ENCODE measurements at regions not wholly inside any gene's neighbourhood (a gene's known extent, or its start where the extent isn't known, plus 50 kb on each side); places are given as distances from the start of the nearest gene placed in this dataset.

GRCh38 chr7:109331423-109331822, 761.7 kb downstream of the DNAJB9 start:
- DNase-seq (ENCODE audit: low read depth): no peak
- no peak overlapping the region for H3K4me3 ChIP-seq (ENCODE audit: low read length)
- TF ChIP-seq CTCF (conservative IDR thresholded peaks at IDR 0.05; ENCODE audit: low read depth, low read length): no peak

- DNase-seq (ENCODE audit: low read depth): no peak
- H3K4me3 ChIP-seq (ENCODE audit: low read length): no peak overlapping the region
- TF ChIP-seq CTCF (conservative IDR thresholded peaks at IDR 0.05; ENCODE audit: low read depth, low read length): no peak
Observed at GRCh38 chr7:109335951-109336350, 766.3 kb downstream of the DNAJB9 start.

- no peak for DNase-seq (ENCODE audit: low read depth)
- TF ChIP-seq CTCF (conservative IDR thresholded peaks at IDR 0.05; ENCODE audit: low read depth, low read length): no peak
- no peak overlapping the region for H3K4me3 ChIP-seq (ENCODE audit: low read length)
Observed at GRCh38 chr7:109336531-109336930, 766.9 kb downstream of the DNAJB9 start.

GRCh38 chr7:109343678-109344077, 774.0 kb downstream of the DNAJB9 start:
- H3K4me3 ChIP-seq (ENCODE audit: low read length): no peak overlapping the region
- TF ChIP-seq CTCF (conservative IDR thresholded peaks at IDR 0.05; ENCODE audit: low read depth, low read length): no peak
- DNase-seq (ENCODE audit: low read depth): no peak

GRCh38 chr7:109351493-109351892, 781.8 kb downstream of the DNAJB9 start:
- no peak for DNase-seq (ENCODE audit: low read depth)
- no peak overlapping the region for H3K4me3 ChIP-seq (ENCODE audit: low read length)
- no peak for TF ChIP-seq CTCF (conservative IDR thresholded peaks at IDR 0.05; ENCODE audit: low read depth, low read length)

- TF ChIP-seq CTCF (conservative IDR thresholded peaks at IDR 0.05; ENCODE audit: low read depth, low read length): no peak
Observed at GRCh38 chr7:109354000-109354399, 784.3 kb downstream of the DNAJB9 start.

GRCh38 chr7:109354552-109354951, 784.9 kb downstream of the DNAJB9 start:
- TF ChIP-seq CTCF (conservative IDR thresholded peaks at IDR 0.05; ENCODE audit: low read depth, low read length): no peak
- no peak for DNase-seq (ENCODE audit: low read depth)
- no peak overlapping the region for H3K4me3 ChIP-seq (ENCODE audit: low read length)

More at GRCh38 chr7:109354000-109354399, 784.3 kb downstream of the DNAJB9 start:
- DNase-seq (ENCODE audit: low read depth): no peak
- no peak overlapping the region for H3K4me3 ChIP-seq (ENCODE audit: low read length)
